Astrocyte of the spinal cord (primary cell): ENCODE measurements at regions not wholly inside any gene's neighbourhood (a gene's known extent, or its start where the extent isn't known, plus 50 kb on each side); places are given as distances from the start of the nearest gene placed in this dataset.

Source experiments
- DNase-seq: peaks from one replicate; pipeline ENCODE4 v3.0.0; 2011; ENCODE audit warnings: low read depth, low spot score
- H3K4me3 ChIP-seq: 2 replicates; pipeline ENCODE4 v1.5.1; 2011; ENCODE audit warnings: low read depth, mild to moderate bottlenecking, low read length, moderate library complexity
- in situ Hi-C: cut with HindIII; loops from 2 replicates; pipeline ENCODE4 v1.10.0; 2017; ENCODE audit warnings: low sequenced_read_pairs
- TF ChIP-seq, protein P1 (sequence below): IDR thresholded peaks from 2 replicates; pipeline ENCODE4 v1.5.1; 2012; ENCODE audit warnings: low read depth, mild to moderate bottlenecking, low read length, inconsistent platforms

GRCh38 chr2:34188464-34189303, 589.6 kb upstream of the FAM98A start:
- in situ Hi-C loops = no loop called here
- DNase-seq = no peak
- TF ChIP-seq, protein P1, sequence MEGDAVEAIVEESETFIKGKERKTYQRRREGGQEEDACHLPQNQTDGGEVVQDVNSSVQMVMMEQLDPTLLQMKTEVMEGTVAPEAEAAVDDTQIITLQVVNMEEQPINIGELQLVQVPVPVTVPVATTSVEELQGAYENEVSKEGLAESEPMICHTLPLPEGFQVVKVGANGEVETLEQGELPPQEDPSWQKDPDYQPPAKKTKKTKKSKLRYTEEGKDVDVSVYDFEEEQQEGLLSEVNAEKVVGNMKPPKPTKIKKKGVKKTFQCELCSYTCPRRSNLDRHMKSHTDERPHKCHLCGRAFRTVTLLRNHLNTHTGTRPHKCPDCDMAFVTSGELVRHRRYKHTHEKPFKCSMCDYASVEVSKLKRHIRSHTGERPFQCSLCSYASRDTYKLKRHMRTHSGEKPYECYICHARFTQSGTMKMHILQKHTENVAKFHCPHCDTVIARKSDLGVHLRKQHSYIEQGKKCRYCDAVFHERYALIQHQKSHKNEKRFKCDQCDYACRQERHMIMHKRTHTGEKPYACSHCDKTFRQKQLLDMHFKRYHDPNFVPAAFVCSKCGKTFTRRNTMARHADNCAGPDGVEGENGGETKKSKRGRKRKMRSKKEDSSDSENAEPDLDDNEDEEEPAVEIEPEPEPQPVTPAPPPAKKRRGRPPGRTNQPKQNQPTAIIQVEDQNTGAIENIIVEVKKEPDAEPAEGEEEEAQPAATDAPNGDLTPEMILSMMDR = no peak

GRCh38 chr2:34179511-34179910, 580.4 kb upstream of the FAM98A start:
- H3K4me3 ChIP-seq = no peak overlapping the region
- TF ChIP-seq, protein P1 = no peak
- DNase-seq = no peak
- in situ Hi-C loops = no loop called here

More at GRCh38 chr2:34188464-34189303, 589.6 kb upstream of the FAM98A start:
- H3K4me3 ChIP-seq = no peak overlapping the region

- no peak overlapping the region for H3K4me3 ChIP-seq
- no peak for DNase-seq
- TF ChIP-seq, protein P1 = no peak
- in situ Hi-C loops = no loop called here
Measured at GRCh38 chr2:34178482-34178881, 579.4 kb upstream of the FAM98A start.

DNA sequence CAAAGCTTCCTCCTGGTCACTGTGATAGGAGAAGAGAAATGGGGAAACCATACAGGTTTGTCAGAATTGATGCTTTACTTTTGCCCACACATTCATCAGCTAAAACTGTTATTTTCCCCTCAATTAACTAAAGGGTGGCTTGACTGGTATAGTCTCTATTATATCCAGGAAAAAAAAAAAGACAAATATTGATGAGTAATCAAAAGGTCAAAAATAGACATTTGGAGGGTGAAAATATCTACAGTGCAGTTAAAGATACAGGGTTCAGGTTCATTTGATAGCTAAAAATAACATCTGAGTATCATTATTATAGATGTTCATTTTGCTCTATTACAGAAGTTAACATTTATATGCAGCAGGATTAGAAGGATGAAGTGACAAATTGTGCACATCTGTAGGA, 577.6 kb upstream of the FAM98A start:
- DNase-seq = no peak
- in situ Hi-C loops = no loop called here
- TF ChIP-seq, protein P1 = no peak
- no peak overlapping the region for H3K4me3 ChIP-seq

- TF ChIP-seq, protein P1 = no peak
- in situ Hi-C loops = no loop called here
- H3K4me3 ChIP-seq = no peak overlapping the region
- no peak for DNase-seq
Measured at GRCh38 chr2:34174506-34174905, 575.4 kb upstream of the FAM98A start.

GRCh38 chr2:34162231-34162630, 563.1 kb upstream of the FAM98A start:
- no peak for DNase-seq

More at GRCh38 chr2:34162231-34162630, 563.1 kb upstream of the FAM98A start:
- in situ Hi-C loops = no loop called here
- TF ChIP-seq, protein P1 = no peak
- H3K4me3 ChIP-seq = no peak overlapping the region
